Stomach (tissue), 4 donors: ENCODE measurements at regions not wholly inside any gene's neighbourhood (a gene's known extent, or its start where the extent isn't known, plus 50 kb on each side); places are given as distances from the start of the nearest gene placed in this dataset.

Source experiments
- POLR2A ChIP-seq, 4 donors: fragments of 450-650 bp; IDR thresholded peaks; one replicate each; pipeline ENCODE4 v1.6.1; 2016; ENCODE audit warnings: antibody characterized with exemption in 4 of 4, control low read depth in 2 of 4, mild to moderate bottlenecking in 1 of 4, moderate library complexity in 1 of 4
- POLR2AphosphoS5 ChIP-seq, 3 donors: sonication (generic); formaldehyde crosslinking; IDR thresholded peaks; one replicate each; pipeline ENCODE4 v1.6.1; 2016; ENCODE audit warnings: antibody characterized with exemption in 3 of 3

DNA sequence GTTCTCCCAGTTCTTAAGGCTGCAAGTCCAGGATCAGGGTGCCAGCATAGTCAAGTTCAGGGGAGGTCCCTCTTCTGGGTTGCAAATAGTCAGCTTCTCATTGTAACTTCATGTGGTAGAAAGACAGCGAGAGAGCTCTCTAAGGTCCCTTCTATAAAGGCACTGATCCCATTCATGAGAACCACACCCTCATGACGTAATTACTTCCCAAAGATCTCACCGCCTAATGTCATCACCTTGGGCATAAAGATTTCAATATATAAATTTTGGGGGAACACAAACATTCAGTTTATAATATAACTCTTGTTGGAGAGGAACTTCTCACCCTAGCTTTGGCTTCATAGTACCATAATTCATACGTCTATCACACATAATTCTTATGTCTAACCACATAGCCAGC is 203.9 kb upstream of the VLDLR start:
- TF ChIP-seq POLR2AphosphoS5 (IDR thresholded peaks at IDR 0.05), result no peak
- no peak for TF ChIP-seq POLR2A (IDR thresholded peaks at IDR 0.05)
